Caco-2 (cell line): ENCODE measurements at regions not wholly inside any gene's neighbourhood (a gene's known extent, or its start where the extent isn't known, plus 50 kb on each side); places are given as distances from the start of the nearest gene placed in this dataset.

Experiments used
- BruUV-seq: library from RNA; stranded (reverse); fragments of 400-500 nt; replicated peaks from 2 replicates; lab custom pipeline; 2021; lab: Mats Ljungman, UMichigan
- CTCF ChIA-PET: fragments of 300-600 bp; sonication (Branson Sonifier 250); formaldehyde crosslinking; loops from one replicate; lab custom pipeline; 2022; ENCODE audit warnings: antibody characterized with exemption; lab: Charles Lee
- POLR2A ChIA-PET: fragments of 300-600 bp; sonication (Branson Sonifier 250); formaldehyde crosslinking; loops from one replicate; lab custom pipeline; 2022; ENCODE audit warnings: antibody characterized with exemption; lab: Charles Lee
- DNase-seq, 2 experiments: peaks; one replicate each; pipeline versions ENCODE4 v3.0.0 to v3.0.0-alpha.2; 2020 to 2022
- H3K27me3 ChIP-seq: replicated peaks from 2 replicates; pipeline ENCODE4 v1.6.0; 2011; ENCODE audit warnings: low read length; ENCODE audit not compliant: control insufficient read depth, insufficient read depth
- H3K36me3 ChIP-seq: 2 replicates; pipeline ENCODE4 v1.5.1; 2011; ENCODE audit warnings: low read length; ENCODE audit not compliant: control insufficient read depth, insufficient read depth
- H3K4me1 ChIP-seq: fragments of 250-450 bp; sonication (Bioruptor Pico); 2 replicates; pipeline ENCODE4 v1.5.1; 2020; ENCODE audit warnings: mild to moderate bottlenecking
- H3K4me3 ChIP-seq: 2 replicates; pipeline ENCODE4 v1.5.1; 2011; ENCODE audit warnings: low read depth, mild to moderate bottlenecking, control low read depth, low read length
- H3K9me3 ChIP-seq: fragments of 250-450 bp; sonication (Bioruptor Pico); 2 replicates; pipeline ENCODE4 v1.5.1; 2020; ENCODE audit warnings: mild to moderate bottlenecking, moderate library complexity
- H3K27ac Mint-ChIP-seq: one replicate; pipeline ENCODE4 v1.8.0; 2022; ENCODE audit warnings: mixed read lengths; ENCODE audit not compliant: unreplicated experiment
- H3K27me3 Mint-ChIP-seq: one replicate; pipeline ENCODE4 v1.8.0; 2022; ENCODE audit warnings: mixed read lengths; ENCODE audit not compliant: insufficient read depth, unreplicated experiment
- H3K36me3 Mint-ChIP-seq: one replicate; pipeline ENCODE4 v1.8.0; 2022; ENCODE audit warnings: mild to moderate bottlenecking, mixed read lengths; ENCODE audit not compliant: insufficient read depth, unreplicated experiment
- H3K4me1 Mint-ChIP-seq: one replicate; pipeline ENCODE4 v1.8.0; 2022; ENCODE audit warnings: low read depth, mixed read lengths; ENCODE audit not compliant: unreplicated experiment
- H3K4me3 Mint-ChIP-seq: one replicate; pipeline ENCODE4 v1.8.0; 2022; ENCODE audit warnings: mild to moderate bottlenecking, moderate library complexity, mixed read lengths; ENCODE audit not compliant: unreplicated experiment
- H3K9me3 Mint-ChIP-seq: one replicate; pipeline ENCODE4 v1.8.0; 2022; ENCODE audit warnings: mixed read lengths; ENCODE audit not compliant: unreplicated experiment
- intact Hi-C: fragments of 100-400 bp; cut with micrococcal nuclease; formaldehyde crosslinking; loops from one replicate; pipeline ENCODE4 v1.10.0; 2022; ENCODE audit not compliant: unreplicated experiment
- TF ChIP-seq, protein P1 (sequence below), 2 experiments: fragments of 200-600 bp in 1 of 2; IDR thresholded peaks; 1 replicate in 1 of 2; 2 replicates in 1 of 2; pipeline versions ENCODE4 v1.5.1 to v1.8.0; 2011 to 2022; ENCODE audit warnings: antibody characterized with exemption in 1 of 2, control low read depth in 1 of 2, inconsistent platforms in 1 of 2, low read depth in 1 of 2, low read length in 1 of 2, mild to moderate bottlenecking in 1 of 2, moderate library complexity in 1 of 2; ENCODE audit not compliant: insufficient read depth in 1 of 2, severe bottlenecking in 1 of 2, unreplicated experiment in 1 of 2

DNA sequence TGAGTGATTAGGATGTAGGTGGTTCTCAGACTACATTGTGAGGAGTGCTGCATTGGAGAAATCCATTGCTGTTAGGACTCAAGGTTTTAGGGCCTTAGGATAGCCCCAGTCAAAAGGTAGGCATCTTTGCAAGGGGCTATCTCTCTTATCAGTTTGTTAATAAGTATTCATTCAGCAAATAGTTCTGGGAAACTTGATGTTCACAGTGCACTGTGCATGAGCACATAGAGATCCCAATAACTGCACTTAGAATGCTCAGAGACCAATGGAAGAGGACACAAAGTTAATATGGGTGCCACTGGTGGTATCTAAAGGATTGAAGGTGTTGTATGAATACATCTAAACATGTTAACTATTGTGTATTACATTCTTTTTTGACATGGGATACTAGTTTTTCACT, 131.4 kb downstream of the KIF4B start:
- Histone ChIP-seq H3K9me3 (no peaks in the 10 kb centered on the region), H3K4me3 (no peak overlapping the region), H3K27me3 (0 out of 2 replicates have a peak, but pooled peaks cover under 1% of the 10 kb centered on the region), H3K36me3 (no peaks in the 10 kb centered on the region), H3K4me1 (no peaks in the 10 kb centered on the region)
- Mint-ChIP-seq H3K9me3 (no peaks in the 10 kb centered on the region), H3K27me3 (peaks cover 12% of the 10 kb centered on the region), H3K27ac (no peak overlapping the region), H3K4me3 (no peak overlapping the region), H3K36me3 (no peaks in the 10 kb centered on the region), H3K4me1 (no peaks in the 10 kb centered on the region)
- intact Hi-C loops, result no loop called here
- ChIA-PET POLR2A (no interaction called here), CTCF (no interaction called here)
- no peak for DNase-seq
- TF ChIP-seq, protein P1, sequence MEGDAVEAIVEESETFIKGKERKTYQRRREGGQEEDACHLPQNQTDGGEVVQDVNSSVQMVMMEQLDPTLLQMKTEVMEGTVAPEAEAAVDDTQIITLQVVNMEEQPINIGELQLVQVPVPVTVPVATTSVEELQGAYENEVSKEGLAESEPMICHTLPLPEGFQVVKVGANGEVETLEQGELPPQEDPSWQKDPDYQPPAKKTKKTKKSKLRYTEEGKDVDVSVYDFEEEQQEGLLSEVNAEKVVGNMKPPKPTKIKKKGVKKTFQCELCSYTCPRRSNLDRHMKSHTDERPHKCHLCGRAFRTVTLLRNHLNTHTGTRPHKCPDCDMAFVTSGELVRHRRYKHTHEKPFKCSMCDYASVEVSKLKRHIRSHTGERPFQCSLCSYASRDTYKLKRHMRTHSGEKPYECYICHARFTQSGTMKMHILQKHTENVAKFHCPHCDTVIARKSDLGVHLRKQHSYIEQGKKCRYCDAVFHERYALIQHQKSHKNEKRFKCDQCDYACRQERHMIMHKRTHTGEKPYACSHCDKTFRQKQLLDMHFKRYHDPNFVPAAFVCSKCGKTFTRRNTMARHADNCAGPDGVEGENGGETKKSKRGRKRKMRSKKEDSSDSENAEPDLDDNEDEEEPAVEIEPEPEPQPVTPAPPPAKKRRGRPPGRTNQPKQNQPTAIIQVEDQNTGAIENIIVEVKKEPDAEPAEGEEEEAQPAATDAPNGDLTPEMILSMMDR (IDR thresholded peaks at IDR 0.05; ENCODE audit: insufficient read depth in 1 of 2, low read depth in 1 of 2, low read length in 1 of 2, severe bottlenecking in 1 of 2, unreplicated experiment in 1 of 2), result no peak
- BruUV-seq, result no TSS peak

DNA sequence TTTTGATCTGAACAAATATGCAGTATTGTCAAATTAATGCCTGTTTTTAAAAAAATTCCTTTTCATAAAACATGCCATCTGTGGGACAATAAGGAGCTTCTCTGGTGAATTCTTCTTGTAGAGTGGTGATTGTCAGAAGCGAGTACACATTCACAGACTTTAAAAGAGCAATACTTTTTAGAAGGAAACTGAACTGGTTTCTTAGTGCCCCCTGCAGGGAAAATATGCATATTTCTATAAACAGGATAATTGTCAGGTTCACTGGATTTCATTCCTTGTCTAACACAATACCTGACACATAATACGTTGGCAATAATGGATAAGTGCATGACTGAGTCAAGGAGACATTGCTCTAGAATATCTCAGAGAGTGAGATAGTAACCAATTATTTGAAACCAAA, 133.7 kb downstream of the KIF4B start:
- no TSS peak for BruUV-seq
- no peak overlapping the region for H3K27ac Mint-ChIP-seq
- POLR2A ChIA-PET, result no interaction called here

DNA sequence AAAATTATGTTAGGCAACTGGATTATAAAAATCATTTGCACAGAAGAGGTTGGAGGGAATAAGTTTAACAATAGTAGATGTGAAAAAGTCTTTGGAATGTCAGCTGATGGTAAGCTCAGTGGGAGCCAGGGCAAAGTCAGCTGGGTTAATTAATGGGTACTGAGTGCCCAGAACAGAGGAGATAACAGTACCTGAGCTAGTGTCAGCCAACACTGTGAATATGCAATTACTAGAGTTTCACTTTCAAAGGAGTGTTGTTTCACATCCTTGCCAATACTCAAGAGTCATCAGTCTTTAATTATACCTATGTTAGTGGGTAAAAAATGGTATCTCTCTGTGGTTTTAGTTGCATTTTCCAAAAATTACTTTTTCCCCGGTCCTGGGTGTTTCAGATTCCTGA, 135.1 kb downstream of the KIF4B start:
- no TSS peak for BruUV-seq
- no peak overlapping the region for H3K27ac Mint-ChIP-seq
- CTCF ChIA-PET, result no interaction called here
- intact Hi-C loops, result no loop called here
- 0 out of 2 replicates have a peak, but pooled peaks cover 2% of the 10 kb centered on the region for H3K27me3 ChIP-seq
- no peaks in the 10 kb centered on the region for H3K4me1 ChIP-seq
- POLR2A ChIA-PET, result no interaction called here
- no peaks in the 10 kb centered on the region for H3K9me3 Mint-ChIP-seq
- TF ChIP-seq, protein P1 (IDR thresholded peaks at IDR 0.05; ENCODE audit: insufficient read depth in 1 of 2, low read depth in 1 of 2, low read length in 1 of 2, severe bottlenecking in 1 of 2, unreplicated experiment in 1 of 2), result no peak
- no peak overlapping the region for H3K4me3 Mint-ChIP-seq
- no peak for DNase-seq
- H3K4me3 ChIP-seq, result no peak overlapping the region
- H3K4me1 Mint-ChIP-seq, result no peaks in the 10 kb centered on the region
- no peaks in the 10 kb centered on the region for H3K9me3 ChIP-seq
- no peaks in the 10 kb centered on the region for H3K36me3 ChIP-seq
- H3K36me3 Mint-ChIP-seq, result no peaks in the 10 kb centered on the region
- peaks cover 10% of the 10 kb centered on the region for H3K27me3 Mint-ChIP-seq

More for the DNA sequence above, 133.7 kb downstream of the KIF4B start:
- Histone ChIP-seq H3K27me3 (0 out of 2 replicates have a peak, but pooled peaks cover 2% of the 10 kb centered on the region), H3K9me3 (no peaks in the 10 kb centered on the region), H3K4me1 (no peaks in the 10 kb centered on the region), H3K4me3 (no peak overlapping the region), H3K36me3 (no peaks in the 10 kb centered on the region)
- no peak for DNase-seq
- H3K9me3 Mint-ChIP-seq, result no peaks in the 10 kb centered on the region
- CTCF ChIA-PET, result no interaction called here
- intact Hi-C loops, result loop anchor here (1.0 kb wide), 2 partner anchors 175 to 180 kb away; no protein-coding TSS in a partner anchor
- H3K36me3 Mint-ChIP-seq, result no peaks in the 10 kb centered on the region
- H3K4me3 Mint-ChIP-seq, result no peak overlapping the region
- H3K27me3 Mint-ChIP-seq, result peaks cover 10% of the 10 kb centered on the region
- H3K4me1 Mint-ChIP-seq, result no peaks in the 10 kb centered on the region
- TF ChIP-seq, protein P1 (IDR thresholded peaks at IDR 0.05; ENCODE audit: insufficient read depth in 1 of 2, low read depth in 1 of 2, low read length in 1 of 2, severe bottlenecking in 1 of 2, unreplicated experiment in 1 of 2), result peak; percentile 25 to 37
